Thyroid gland (tissue), 4 donors: ENCODE measurements at regions not wholly inside any gene's neighbourhood (a gene's known extent, or its start where the extent isn't known, plus 50 kb on each side); places are given as distances from the start of the nearest gene placed in this dataset.

ENCODE experiments used
- DNase-seq, 2 donors: peaks; one replicate each; pipeline ENCODE4 v3.0.0-alpha.2; 2019
- H3K27ac ChIP-seq, 3 donors: fragments of 200-600 bp; sonication (generic); 1 replicate in 2 of 3; 2 replicates in 1 of 3; pipeline ENCODE4 v1.5.1; 2016 to 2019; ENCODE audit warnings: mild to moderate bottlenecking in 1 of 3, moderate library complexity in 1 of 3
- H3K27me3 ChIP-seq: fragments of 200-600 bp; sonication (generic); one replicate; pipeline ENCODE4 v1.5.1; 2019
- H3K36me3 ChIP-seq, 2 donors: fragments of 200-600 bp; sonication (generic); one replicate each; pipeline ENCODE4 v1.5.1; 2016 to 2019
- H3K4me1 ChIP-seq, 2 donors: fragments of 200-600 bp; sonication (generic); one replicate each; pipeline ENCODE4 v1.5.1; 2017 to 2019
- H3K4me3 ChIP-seq, 3 donors: fragments of 200-600 bp; sonication (generic); replicated peaks in 1 of 3; 1 replicate in 2 of 3; 2 replicates in 1 of 3; pipeline ENCODE4 v1.5.1; 2016; ENCODE audit warnings: mild to moderate bottlenecking in 1 of 3
- H3K9me3 ChIP-seq: fragments of 200-600 bp; sonication (generic); one replicate; pipeline ENCODE4 v1.5.1; 2017
- CTCF ChIP-seq, 6 experiments: fragments of 200-600 bp in 3 of 6; fragments of 450-650 bp in 3 of 6; sonication (generic) in 3 of 6; IDR thresholded peaks; one replicate each; pipeline ENCODE4 v1.5.1; 2016 to 2019; ENCODE audit warnings: antibody characterized with exemption in 6 of 6, mild to moderate bottlenecking in 2 of 6, inconsistent platforms in 1 of 6, moderate library complexity in 1 of 6
- POLR2A ChIP-seq, 2 donors: fragments of 450-650 bp; IDR thresholded peaks; one replicate each; pipeline ENCODE4 v1.6.1; 2017; ENCODE audit warnings: antibody characterized with exemption in 2 of 2, mild to moderate bottlenecking in 2 of 2, moderate library complexity in 1 of 2
- WGBS, 2 donors: methylation state at CpG; one replicate each; pipeline ENCODE4 v1.1.5; 2017; 5-methylcytosine and 5-hydroxymethylcytosine counted together
- intact Hi-C: fragments of 100-400 bp; cut with DNase I; formaldehyde crosslinking; loops from one replicate; pipeline ENCODE4 v1.15.1; 2023

GRCh38 chr18:78697446-78697845 is 282.2 kb upstream of the SALL3 start:
- no peaks in the 10 kb centered on the region for H3K36me3 ChIP-seq
- no peak overlapping the region for H3K4me3 ChIP-seq
- peaks cover 0 to 11% of the 10 kb centered on the region in 2 donors for H3K4me1 ChIP-seq
- no peak for DNase-seq
- 90 to 92% methylated on average over 10 of the region's 10 CpGs for WGBS, 2 donors
- intact Hi-C loops: no loop called here
- H3K9me3 ChIP-seq: no peaks in the 10 kb centered on the region
- no peak overlapping the region for H3K27ac ChIP-seq
- TF ChIP-seq POLR2A (IDR thresholded peaks at IDR 0.05) (no peak), CTCF (IDR thresholded peaks at IDR 0.05) (no peak)
- no peaks in the 10 kb centered on the region for H3K27me3 ChIP-seq

- Histone ChIP-seq H3K36me3 (no peaks in the 10 kb centered on the region), H3K27me3 (no peaks in the 10 kb centered on the region), H3K9me3 (no peaks in the 10 kb centered on the region), H3K4me1 (peaks cover 0 to 11% of the 10 kb centered on the region in 2 donors), H3K4me3 (no peak overlapping the region), H3K27ac (no peak overlapping the region)
- TF ChIP-seq POLR2A (IDR thresholded peaks at IDR 0.05) (no peak), CTCF (IDR thresholded peaks at IDR 0.05) (no peak)
- intact Hi-C loops: no loop called here
- no peak for DNase-seq
- WGBS, 2 donors: 93% methylated on average over 5 of the region's 5 CpGs
Measured at GRCh38 chr18:78698914-78699313, 280.7 kb upstream of the SALL3 start.

GRCh38 chr18:78699499-78699898 is 280.1 kb upstream of the SALL3 start:
- TF ChIP-seq POLR2A (IDR thresholded peaks at IDR 0.05) (no peak), CTCF (IDR thresholded peaks at IDR 0.05) (no peak)
- Histone ChIP-seq H3K4me1 (peaks cover 0 to 11% of the 10 kb centered on the region in 2 donors), H3K36me3 (no peaks in the 10 kb centered on the region), H3K4me3 (no peak overlapping the region), H3K27ac (no peak overlapping the region), H3K27me3 (no peaks in the 10 kb centered on the region), H3K9me3 (no peaks in the 10 kb centered on the region)
- 86 to 90% methylated on average over 12 of the region's 12 CpGs for WGBS, 2 donors
- DNase-seq: no peak
- intact Hi-C loops: no loop called here

GRCh38 chr18:78701771-78702396 is 277.7 kb upstream of the SALL3 start:
- Histone ChIP-seq H3K4me3 (no peak overlapping the region), H3K27ac (no peak overlapping the region), H3K9me3 (no peaks in the 10 kb centered on the region), H3K36me3 (no peaks in the 10 kb centered on the region), H3K27me3 (no peaks in the 10 kb centered on the region), H3K4me1 (peaks cover 0 to 11% of the 10 kb centered on the region in 2 donors)
- DNase-seq: no peak
- intact Hi-C loops: no loop called here
- TF ChIP-seq CTCF (IDR thresholded peaks at IDR 0.05): no peak
- TF ChIP-seq POLR2A (IDR thresholded peaks at IDR 0.05): no peak
- 63 to 68% methylated on average over 13 of the region's 13 CpGs for WGBS, 2 donors

- no peak for DNase-seq
- Histone ChIP-seq H3K27me3 (no peaks in the 10 kb centered on the region), H3K9me3 (no peaks in the 10 kb centered on the region), H3K27ac (no peak overlapping the region), H3K36me3 (no peaks in the 10 kb centered on the region), H3K4me3 (no peak overlapping the region), H3K4me1 (peaks cover 0 to 11% of the 10 kb centered on the region in 2 donors)
- TF ChIP-seq CTCF (IDR thresholded peaks at IDR 0.05) (no peak), POLR2A (IDR thresholded peaks at IDR 0.05) (no peak)
- intact Hi-C loops: no loop called here
- 89 to 91% methylated on average over 26 of the region's 26 CpGs for WGBS, 2 donors
Measured at GRCh38 chr18:78703291-78703690, 276.3 kb upstream of the SALL3 start.
